CD4-positive, alpha-beta T cell (primary cell): ENCODE measurements at regions not wholly inside any gene's neighbourhood (a gene's known extent, or its start where the extent isn't known, plus 50 kb on each side); places are given as distances from the start of the nearest gene placed in this dataset.

Experiments used
- ATAC-seq: fragments of 200-7000 bp; cut with Tn5 transposase; one replicate; pipeline ENCODE4 v1.10.0; 2022; ENCODE audit warnings: mild to moderate bottlenecking; ENCODE audit not compliant: poor library complexity
- CTCF ChIA-PET: fragments of 350-600 bp; sonication (Branson Sonifier 250); formaldehyde crosslinking; loops from one replicate; lab custom pipeline; 2021; ENCODE audit warnings: antibody characterized with exemption, inconsistent platforms; lab: Charles Lee
- POLR2A ChIA-PET: fragments of 350-600 bp; sonication (Branson Sonifier 250); formaldehyde crosslinking; loops from one replicate; lab custom pipeline; 2021; ENCODE audit warnings: antibody characterized with exemption, inconsistent platforms; lab: Charles Lee
- DNase-seq, 14 experiments: peaks; one replicate each; pipeline ENCODE4 v3.0.0-alpha.2; 2013 to 2020; ENCODE audit warnings: mixed read lengths in 2 of 14
- H3K27ac ChIP-seq, 2 donors: one replicate each; pipeline versions ENCODE4 v1.5.1 to v1.7.0; 2013; ENCODE audit warnings: low read length in 2 of 2, low read depth in 1 of 2, mild to moderate bottlenecking in 1 of 2
- H3K27me3 ChIP-seq, 2 experiments: 1 replicate in 1 of 2; 2 replicates in 1 of 2; pipeline versions ENCODE4 v1.6.1 to v1.7.0; 2013; ENCODE audit warnings: low read length in 2 of 2, control low read depth in 1 of 2, mild to moderate bottlenecking in 1 of 2, moderate library complexity in 1 of 2; ENCODE audit not compliant: insufficient read depth in 2 of 2, control insufficient read depth in 1 of 2
- H3K36me3 ChIP-seq: one replicate; pipeline ENCODE4 v1.6.1; 2013; ENCODE audit warnings: low read length, control low read depth; ENCODE audit not compliant: insufficient read depth
- H3K4me1 ChIP-seq: one replicate; pipeline ENCODE4 v1.6.1; 2013; ENCODE audit warnings: low read length, control low read depth; ENCODE audit not compliant: insufficient read depth
- H3K4me3 ChIP-seq: one replicate; pipeline ENCODE4 v1.5.1; 2013; ENCODE audit warnings: mild to moderate bottlenecking, low read length, moderate library complexity
- H3K9me3 ChIP-seq, 2 experiments: 1 replicate in 1 of 2; 2 replicates in 1 of 2; pipeline versions ENCODE4 v1.6.1 to v1.7.0; 2013; ENCODE audit warnings: low read length in 2 of 2, mild to moderate bottlenecking in 2 of 2, control low read depth in 1 of 2, moderate library complexity in 1 of 2; ENCODE audit not compliant: control insufficient read depth in 1 of 2, insufficient read depth in 1 of 2
- H3K27ac Mint-ChIP-seq: one replicate; pipeline ENCODE4 v1.8.0; 2020; ENCODE audit warnings: mixed read lengths
- H3K27me3 Mint-ChIP-seq: one replicate; pipeline ENCODE4 v1.8.0; 2021; ENCODE audit warnings: mixed read lengths
- H3K36me3 Mint-ChIP-seq: one replicate; pipeline ENCODE4 v1.8.0; 2021; ENCODE audit warnings: low read depth, mixed read lengths
- H3K4me1 Mint-ChIP-seq: one replicate; pipeline ENCODE4 v1.8.0; 2021; ENCODE audit warnings: low read depth, mixed read lengths
- H3K4me3 Mint-ChIP-seq: one replicate; pipeline ENCODE4 v1.8.0; 2020; ENCODE audit warnings: mild to moderate bottlenecking, mixed read lengths
- H3K9me3 Mint-ChIP-seq: one replicate; pipeline ENCODE4 v1.8.0; 2020; ENCODE audit warnings: mixed read lengths
- intact Hi-C, 2 experiments: fragments of 100-400 bp; cut with DNase I in 1 of 2; cut with micrococcal nuclease in 1 of 2; formaldehyde crosslinking; loops; one replicate each; pipeline versions ENCODE4 v1.15.1 to v1.9.0; 2023 to 2025; cut with DNase I, micrococcal nuclease
- TF ChIP-seq, protein P1 (sequence below): fragments of 200-600 bp; IDR thresholded peaks from one replicate; pipeline ENCODE4 v1.8.0; 2022; ENCODE audit warnings: antibody characterized with exemption, mild to moderate bottlenecking

- ChIA-PET CTCF (interaction anchor here (0.6 kb wide), 1 partner anchor 527 kb away, joined by 3 read pairs; no protein-coding TSS in a partner anchor), POLR2A (interaction anchor here (0.6 to 2.1 kb wide), 6 partner anchors 8 to 647 kb away, joined by 3 to 9 read pairs (median 6); partner anchors contain the start of gene SERTAD2)
- H3K4me3 Mint-ChIP-seq: no peak overlapping the region
- H3K27me3 Mint-ChIP-seq: no peaks in the 10 kb centered on the region
- Histone ChIP-seq H3K9me3 (no peaks in the 10 kb centered on the region), H3K36me3 (no peaks in the 10 kb centered on the region), H3K27me3 (no peaks in the 10 kb centered on the region), H3K27ac (no peak overlapping the region), H3K4me1 (peaks cover 8% of the 10 kb centered on the region), H3K4me3 (no peak overlapping the region)
- intact Hi-C loops: no loop called here
- H3K36me3 Mint-ChIP-seq: no peaks in the 10 kb centered on the region
- DNase-seq (no peak), ATAC-seq (no peak)
- H3K4me1 Mint-ChIP-seq: peaks cover 14% of the 10 kb centered on the region
- H3K9me3 Mint-ChIP-seq: no peaks in the 10 kb centered on the region
- TF ChIP-seq, protein P1, sequence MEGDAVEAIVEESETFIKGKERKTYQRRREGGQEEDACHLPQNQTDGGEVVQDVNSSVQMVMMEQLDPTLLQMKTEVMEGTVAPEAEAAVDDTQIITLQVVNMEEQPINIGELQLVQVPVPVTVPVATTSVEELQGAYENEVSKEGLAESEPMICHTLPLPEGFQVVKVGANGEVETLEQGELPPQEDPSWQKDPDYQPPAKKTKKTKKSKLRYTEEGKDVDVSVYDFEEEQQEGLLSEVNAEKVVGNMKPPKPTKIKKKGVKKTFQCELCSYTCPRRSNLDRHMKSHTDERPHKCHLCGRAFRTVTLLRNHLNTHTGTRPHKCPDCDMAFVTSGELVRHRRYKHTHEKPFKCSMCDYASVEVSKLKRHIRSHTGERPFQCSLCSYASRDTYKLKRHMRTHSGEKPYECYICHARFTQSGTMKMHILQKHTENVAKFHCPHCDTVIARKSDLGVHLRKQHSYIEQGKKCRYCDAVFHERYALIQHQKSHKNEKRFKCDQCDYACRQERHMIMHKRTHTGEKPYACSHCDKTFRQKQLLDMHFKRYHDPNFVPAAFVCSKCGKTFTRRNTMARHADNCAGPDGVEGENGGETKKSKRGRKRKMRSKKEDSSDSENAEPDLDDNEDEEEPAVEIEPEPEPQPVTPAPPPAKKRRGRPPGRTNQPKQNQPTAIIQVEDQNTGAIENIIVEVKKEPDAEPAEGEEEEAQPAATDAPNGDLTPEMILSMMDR: no peak
- H3K27ac Mint-ChIP-seq: no peak overlapping the region
These were observed 50.4 kb upstream of the SERTAD2 start for GRCh38 chr2:64704161-64704560.

- CTCF ChIA-PET: no interaction called here
- no peaks in the 10 kb centered on the region for H3K27me3 Mint-ChIP-seq
- Histone ChIP-seq H3K4me1 (peaks cover 2% of the 10 kb centered on the region), H3K9me3 (no peaks in the 10 kb centered on the region), H3K27ac (no peak overlapping the region), H3K36me3 (no peaks in the 10 kb centered on the region), H3K27me3 (no peaks in the 10 kb centered on the region), H3K4me3 (no peak overlapping the region)
- no peak overlapping the region for H3K4me3 Mint-ChIP-seq
- H3K9me3 Mint-ChIP-seq: no peaks in the 10 kb centered on the region
- no peaks in the 10 kb centered on the region for H3K36me3 Mint-ChIP-seq
- TF ChIP-seq, protein P1: no peak
- DNase-seq (no peak), ATAC-seq (no peak)
- intact Hi-C loops: no loop called here
- H3K27ac Mint-ChIP-seq: no peak overlapping the region
- H3K4me1 Mint-ChIP-seq: peaks cover 6% of the 10 kb centered on the region
- POLR2A ChIA-PET: interaction anchor here (1.3 to 2.1 kb wide), 3 partner anchors 9 to 51 kb away, joined by 4 to 9 read pairs (median 6); partner anchors contain the start of gene SERTAD2
These were observed 51.3 kb upstream of the SERTAD2 start for GRCh38 chr2:64704996-64705395.

- DNase-seq (no peak), ATAC-seq (no peak)
- H3K36me3 ChIP-seq: no peaks in the 10 kb centered on the region
- TF ChIP-seq, protein P1: no peak
- Mint-ChIP-seq H3K4me3 (no peak overlapping the region), H3K9me3 (no peaks in the 10 kb centered on the region), H3K36me3 (no peaks in the 10 kb centered on the region), H3K27ac (no peak overlapping the region), H3K4me1 (peaks cover 15% of the 10 kb centered on the region), H3K27me3 (no peaks in the 10 kb centered on the region)
- intact Hi-C loops: no loop called here
- H3K9me3 ChIP-seq: no peaks in the 10 kb centered on the region
- no peak overlapping the region for H3K4me3 ChIP-seq
- POLR2A ChIA-PET: no interaction called here
- H3K27ac ChIP-seq: no peak overlapping the region
- peaks cover 9% of the 10 kb centered on the region for H3K4me1 ChIP-seq
- H3K27me3 ChIP-seq: no peaks in the 10 kb centered on the region
- CTCF ChIA-PET: no interaction called here
These were observed 53.6 kb upstream of the SERTAD2 start for GRCh38 chr2:64707276-64707675.
